HL-60 (cell line): ENCODE measurements at regions not wholly inside any gene's neighbourhood (a gene's known extent, or its start where the extent isn't known, plus 50 kb on each side); places are given as distances from the start of the nearest gene placed in this dataset.

Source experiments
- DNase-seq, 2 experiments: peaks; one replicate each; pipeline ENCODE4 v3.0.0-alpha.2; 2010 to 2020; ENCODE audit warnings: low read depth in 1 of 2, low spot score in 1 of 2
- H3K27ac ChIP-seq: fragments of 250-450 bp; sonication (Bioruptor Pico); replicated peaks from 2 replicates; pipeline ENCODE4 v1.5.1; 2020; ENCODE audit warnings: mild to moderate bottlenecking, moderate library complexity
- H3K27me3 ChIP-seq: fragments of 250-450 bp; sonication (Bioruptor Pico); 2 replicates; pipeline ENCODE4 v1.5.1; 2021; ENCODE audit warnings: mild to moderate bottlenecking, moderate library complexity; ENCODE audit not compliant: insufficient read depth, poor library complexity, severe bottlenecking
- H3K4me3 ChIP-seq: replicated peaks from 2 replicates; pipeline ENCODE4 v1.5.1; 2011; ENCODE audit warnings: mild to moderate bottlenecking, control low read depth, low read length; ENCODE audit not compliant: insufficient read depth
- CTCF ChIP-seq: IDR thresholded peaks from one replicate; pipeline ENCODE4 v1.5.1; 2011; ENCODE audit warnings: low read length, control low read depth, inconsistent platforms; ENCODE audit not compliant: insufficient read depth
- GABPA ChIP-seq: IDR thresholded peaks from 2 replicates; pipeline ENCODE4 v1.6.1; 2012; ENCODE audit warnings: low read depth
- POLR2AphosphoS5 ChIP-seq: IDR thresholded peaks from 2 replicates; pipeline ENCODE4 v1.6.1; 2012; ENCODE audit warnings: low read depth
- SPI1 ChIP-seq: IDR thresholded peaks from 2 replicates; pipeline ENCODE4 v1.6.1; 2012; ENCODE audit warnings: low read depth, mild to moderate bottlenecking, borderline replicate concordance
- TF ChIP-seq, protein P1 (sequence below): IDR thresholded peaks from 2 replicates; pipeline ENCODE4 v1.6.1; 2012; ENCODE audit warnings: low read depth; ENCODE audit not compliant: insufficient replicate concordance

DNA sequence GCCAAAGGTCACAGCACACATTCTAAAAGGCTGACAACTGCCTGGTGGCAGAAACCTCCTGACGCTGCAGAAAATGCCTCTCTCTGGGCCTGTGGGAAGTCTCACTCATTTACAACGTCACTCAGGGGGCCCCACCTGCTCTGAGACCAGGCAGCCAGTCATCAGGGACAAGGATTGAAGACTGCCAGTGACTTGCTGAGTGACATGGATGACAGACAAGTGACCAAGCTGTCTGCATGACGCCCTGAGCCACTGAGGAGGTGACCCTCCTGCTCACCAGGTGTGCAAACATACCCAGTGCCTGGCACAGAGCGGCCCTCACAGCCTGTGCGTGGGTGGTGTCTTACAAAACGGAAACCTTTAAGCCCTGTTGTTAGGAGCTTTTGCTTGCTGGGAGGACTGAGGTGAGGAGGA is 392.4 kb downstream of the TNS1 start:
- no peak overlapping the region for H3K4me3 ChIP-seq
- DNase-seq = no peak
- H3K27ac ChIP-seq = no peak overlapping the region
- H3K27me3 ChIP-seq = no peaks in the 10 kb centered on the region
- TF ChIP-seq, protein P1, sequence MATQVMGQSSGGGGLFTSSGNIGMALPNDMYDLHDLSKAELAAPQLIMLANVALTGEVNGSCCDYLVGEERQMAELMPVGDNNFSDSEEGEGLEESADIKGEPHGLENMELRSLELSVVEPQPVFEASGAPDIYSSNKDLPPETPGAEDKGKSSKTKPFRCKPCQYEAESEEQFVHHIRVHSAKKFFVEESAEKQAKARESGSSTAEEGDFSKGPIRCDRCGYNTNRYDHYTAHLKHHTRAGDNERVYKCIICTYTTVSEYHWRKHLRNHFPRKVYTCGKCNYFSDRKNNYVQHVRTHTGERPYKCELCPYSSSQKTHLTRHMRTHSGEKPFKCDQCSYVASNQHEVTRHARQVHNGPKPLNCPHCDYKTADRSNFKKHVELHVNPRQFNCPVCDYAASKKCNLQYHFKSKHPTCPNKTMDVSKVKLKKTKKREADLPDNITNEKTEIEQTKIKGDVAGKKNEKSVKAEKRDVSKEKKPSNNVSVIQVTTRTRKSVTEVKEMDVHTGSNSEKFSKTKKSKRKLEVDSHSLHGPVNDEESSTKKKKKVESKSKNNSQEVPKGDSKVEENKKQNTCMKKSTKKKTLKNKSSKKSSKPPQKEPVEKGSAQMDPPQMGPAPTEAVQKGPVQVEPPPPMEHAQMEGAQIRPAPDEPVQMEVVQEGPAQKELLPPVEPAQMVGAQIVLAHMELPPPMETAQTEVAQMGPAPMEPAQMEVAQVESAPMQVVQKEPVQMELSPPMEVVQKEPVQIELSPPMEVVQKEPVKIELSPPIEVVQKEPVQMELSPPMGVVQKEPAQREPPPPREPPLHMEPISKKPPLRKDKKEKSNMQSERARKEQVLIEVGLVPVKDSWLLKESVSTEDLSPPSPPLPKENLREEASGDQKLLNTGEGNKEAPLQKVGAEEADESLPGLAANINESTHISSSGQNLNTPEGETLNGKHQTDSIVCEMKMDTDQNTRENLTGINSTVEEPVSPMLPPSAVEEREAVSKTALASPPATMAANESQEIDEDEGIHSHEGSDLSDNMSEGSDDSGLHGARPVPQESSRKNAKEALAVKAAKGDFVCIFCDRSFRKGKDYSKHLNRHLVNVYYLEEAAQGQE = no peak
- TF ChIP-seq CTCF (no peak), SPI1 (no peak), GABPA (no peak), POLR2AphosphoS5 (no peak)

GRCh38 chr2:217609952-217610351 is 392.8 kb downstream of the TNS1 start:
- no peak for TF ChIP-seq POLR2AphosphoS5
- DNase-seq = no peak
- H3K4me3 ChIP-seq = no peak overlapping the region
- no peak overlapping the region for H3K27ac ChIP-seq
- H3K27me3 ChIP-seq = no peaks in the 10 kb centered on the region

- TF ChIP-seq SPI1 (no peak), POLR2AphosphoS5 (no peak), CTCF (no peak), GABPA (no peak)
- TF ChIP-seq, protein P1 = no peak
- H3K27ac ChIP-seq = no peak overlapping the region
Measured at GRCh38 chr2:217606296-217606695, 396.5 kb downstream of the TNS1 start.

GRCh38 chr2:217604527-217605194 is 398.1 kb downstream of the TNS1 start:
- Histone ChIP-seq H3K27me3 (peaks cover 4% of the 10 kb centered on the region), H3K27ac (no peak overlapping the region), H3K4me3 (no peak overlapping the region)
- TF ChIP-seq CTCF = no peak
- no peak for TF ChIP-seq GABPA
- TF ChIP-seq, protein P1 = no peak
- no peak for TF ChIP-seq POLR2AphosphoS5
- TF ChIP-seq SPI1 = no peak
- no peak for DNase-seq

More at GRCh38 chr2:217606296-217606695, 396.5 kb downstream of the TNS1 start:
- Histone ChIP-seq H3K27me3 (peaks cover 4% of the 10 kb centered on the region), H3K4me3 (no peak overlapping the region)
- no peak for DNase-seq
